ENCODE measurements at regions not wholly inside any gene's neighbourhood (a gene's known extent, or its start where the extent isn't known, plus 50 kb on each side); places are given as distances from the start of the nearest gene placed in this dataset.

DNA sequence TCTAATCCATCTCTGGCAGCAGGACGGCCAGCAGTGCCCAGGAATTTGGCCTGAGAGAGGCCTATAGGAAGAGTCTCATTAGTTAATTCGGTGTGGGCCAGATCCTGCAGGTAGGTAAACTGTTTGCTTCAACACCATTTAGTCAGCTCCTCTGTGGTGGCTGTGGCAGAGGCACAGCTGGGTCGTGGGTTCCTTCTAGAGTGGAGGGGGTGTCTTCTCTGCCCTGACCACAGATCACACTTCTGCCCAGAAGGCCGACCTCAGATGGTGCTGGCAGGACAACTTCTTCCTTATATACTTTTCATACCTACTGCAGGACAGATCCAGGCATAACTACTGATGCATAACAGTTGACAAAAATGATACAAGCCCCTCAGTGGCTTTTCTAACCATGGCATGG lies 281.4 kb downstream of the RPS6KC1 start:
- TF ChIP-seq, protein P1, sequence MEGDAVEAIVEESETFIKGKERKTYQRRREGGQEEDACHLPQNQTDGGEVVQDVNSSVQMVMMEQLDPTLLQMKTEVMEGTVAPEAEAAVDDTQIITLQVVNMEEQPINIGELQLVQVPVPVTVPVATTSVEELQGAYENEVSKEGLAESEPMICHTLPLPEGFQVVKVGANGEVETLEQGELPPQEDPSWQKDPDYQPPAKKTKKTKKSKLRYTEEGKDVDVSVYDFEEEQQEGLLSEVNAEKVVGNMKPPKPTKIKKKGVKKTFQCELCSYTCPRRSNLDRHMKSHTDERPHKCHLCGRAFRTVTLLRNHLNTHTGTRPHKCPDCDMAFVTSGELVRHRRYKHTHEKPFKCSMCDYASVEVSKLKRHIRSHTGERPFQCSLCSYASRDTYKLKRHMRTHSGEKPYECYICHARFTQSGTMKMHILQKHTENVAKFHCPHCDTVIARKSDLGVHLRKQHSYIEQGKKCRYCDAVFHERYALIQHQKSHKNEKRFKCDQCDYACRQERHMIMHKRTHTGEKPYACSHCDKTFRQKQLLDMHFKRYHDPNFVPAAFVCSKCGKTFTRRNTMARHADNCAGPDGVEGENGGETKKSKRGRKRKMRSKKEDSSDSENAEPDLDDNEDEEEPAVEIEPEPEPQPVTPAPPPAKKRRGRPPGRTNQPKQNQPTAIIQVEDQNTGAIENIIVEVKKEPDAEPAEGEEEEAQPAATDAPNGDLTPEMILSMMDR (IDR thresholded peaks at IDR 0.05) = no peak
- no peak for TF ChIP-seq POLR2AphosphoS5 (IDR thresholded peaks at IDR 0.05)
- TF ChIP-seq EP300 (IDR thresholded peaks at IDR 0.05) = no peak
- no peak for TF ChIP-seq POLR2A (IDR thresholded peaks at IDR 0.05)
